ENCODE measurements at regions not wholly inside any gene's neighbourhood (a gene's known extent, or its start where the extent isn't known, plus 50 kb on each side); places are given as distances from the start of the nearest gene placed in this dataset.

DNA sequence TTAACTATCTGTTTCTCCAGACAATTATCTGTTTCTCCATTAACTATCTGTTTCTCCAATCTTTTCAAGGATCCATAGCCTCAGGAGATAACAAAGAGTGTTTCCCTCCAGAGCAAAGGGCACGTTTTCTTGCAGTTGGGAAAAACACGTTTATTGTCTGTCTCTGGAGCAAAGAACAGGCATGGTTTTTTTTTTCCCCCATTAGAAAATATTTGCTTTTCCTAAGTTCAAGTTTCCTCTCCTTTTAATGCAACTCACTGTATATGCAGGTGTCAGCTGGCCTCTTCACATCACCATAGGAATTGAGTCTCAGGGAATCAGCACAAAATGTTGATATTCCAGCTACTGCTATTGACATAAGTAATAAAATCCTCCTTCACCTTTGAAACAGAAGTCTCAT lies 984.4 kb downstream of the RAB28 start:
- TF ChIP-seq CTCF (conservative IDR thresholded peaks at IDR 0.05; ENCODE audit: low read depth, low read length) (no peak), RAD21 (IDR thresholded peaks at IDR 0.05; ENCODE audit: low read length) (no peak)
